Glomerular endothelial cell (primary cell): ENCODE measurements at regions not wholly inside any gene's neighbourhood (a gene's known extent, or its start where the extent isn't known, plus 50 kb on each side); places are given as distances from the start of the nearest gene placed in this dataset.

Source experiments
- DNase-seq: peaks from one replicate; pipeline ENCODE4 v3.0.0-alpha.2; 2011; ENCODE audit warnings: low read depth, low spot score; ENCODE audit errors: extremely low read depth

GRCh38 chr4:119933606-119934005 lies 133.0 kb downstream of the MAD2L1 start:
- no peak for DNase-seq

GRCh38 chr4:119932277-119932676 lies 134.4 kb downstream of the MAD2L1 start:
- no peak for DNase-seq

DNA sequence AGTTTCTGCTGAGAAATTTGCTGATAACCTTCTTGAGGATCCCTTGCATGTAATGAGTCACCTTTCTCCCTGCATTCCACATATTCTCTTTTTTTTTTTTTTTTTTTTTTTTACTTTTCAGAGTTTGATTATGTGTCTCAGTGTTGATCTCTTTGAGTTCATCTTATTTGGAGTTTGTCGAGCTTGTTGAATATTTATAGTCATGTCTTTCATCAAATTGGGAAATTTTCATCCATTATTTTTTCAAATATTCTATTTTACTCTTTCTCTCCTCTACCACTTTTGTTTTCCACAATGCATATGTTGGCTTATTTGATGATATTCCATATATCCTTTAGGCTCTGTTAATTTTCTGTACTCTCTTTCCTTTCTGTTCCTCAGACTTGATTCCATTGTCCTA lies 136.1 kb downstream of the MAD2L1 start:
- DNase-seq, result no peak

GRCh38 chr4:119921830-119922229 lies 144.8 kb downstream of the MAD2L1 start:
- no peak for DNase-seq

DNA sequence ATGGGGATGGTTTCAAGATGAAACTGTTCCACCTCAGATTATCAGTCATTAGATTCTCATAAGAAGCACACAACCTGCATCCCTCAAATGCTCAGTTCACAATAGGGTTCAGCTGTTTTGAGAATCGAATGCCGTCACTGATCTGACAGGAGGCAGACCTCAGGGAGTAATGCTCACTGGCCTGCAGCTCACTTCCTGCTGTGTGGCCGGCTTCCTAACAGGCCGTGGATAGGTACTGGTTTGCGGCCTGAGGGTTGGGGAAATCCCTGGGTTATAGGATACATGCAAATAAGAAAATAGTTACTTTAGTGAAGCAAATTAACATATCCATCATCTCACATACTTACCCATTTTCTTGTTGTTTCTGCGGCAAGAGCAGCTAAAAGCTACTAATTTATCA lies 160.4 kb downstream of the MAD2L1 start:
- DNase-seq, result no peak

DNA sequence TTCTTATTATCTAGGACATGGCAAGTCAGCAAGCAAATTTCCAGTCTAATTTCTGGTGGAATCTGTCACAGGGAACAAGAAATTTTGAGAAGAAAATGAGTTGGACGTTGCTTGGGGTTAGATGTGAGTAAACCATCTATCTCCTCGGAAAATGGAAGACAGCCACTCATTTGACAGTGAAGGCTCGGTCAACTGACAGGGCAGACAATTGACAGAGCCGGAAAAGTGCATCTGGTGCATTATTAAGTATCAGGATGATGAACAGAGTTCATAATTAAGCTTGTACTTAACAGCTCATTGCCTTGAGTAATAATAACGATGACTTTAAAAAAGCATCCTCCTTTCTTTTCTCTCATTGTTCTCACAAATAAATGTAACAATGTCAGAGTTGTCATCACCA lies 168.4 kb downstream of the MAD2L1 start:
- no peak for DNase-seq

DNA sequence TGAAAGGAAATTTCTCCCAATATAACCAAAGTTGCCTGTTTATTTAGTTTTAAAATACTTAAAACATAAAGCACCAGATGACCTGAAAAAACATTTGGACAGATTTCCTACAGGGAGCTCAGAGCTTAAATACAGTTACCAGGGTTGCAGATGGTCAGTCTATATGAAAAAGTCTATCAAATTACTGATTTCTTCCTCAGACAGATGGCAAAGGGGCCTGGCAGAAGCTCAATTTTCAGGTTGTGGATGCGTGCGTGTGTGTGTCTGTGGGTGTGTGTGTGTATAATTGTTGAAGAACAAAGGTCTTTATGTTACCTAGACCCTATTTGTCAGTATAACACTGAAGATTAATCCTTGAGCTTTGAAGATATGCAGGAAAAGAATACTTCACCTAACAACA lies 169.4 kb downstream of the MAD2L1 start:
- DNase-seq, result no peak

DNA sequence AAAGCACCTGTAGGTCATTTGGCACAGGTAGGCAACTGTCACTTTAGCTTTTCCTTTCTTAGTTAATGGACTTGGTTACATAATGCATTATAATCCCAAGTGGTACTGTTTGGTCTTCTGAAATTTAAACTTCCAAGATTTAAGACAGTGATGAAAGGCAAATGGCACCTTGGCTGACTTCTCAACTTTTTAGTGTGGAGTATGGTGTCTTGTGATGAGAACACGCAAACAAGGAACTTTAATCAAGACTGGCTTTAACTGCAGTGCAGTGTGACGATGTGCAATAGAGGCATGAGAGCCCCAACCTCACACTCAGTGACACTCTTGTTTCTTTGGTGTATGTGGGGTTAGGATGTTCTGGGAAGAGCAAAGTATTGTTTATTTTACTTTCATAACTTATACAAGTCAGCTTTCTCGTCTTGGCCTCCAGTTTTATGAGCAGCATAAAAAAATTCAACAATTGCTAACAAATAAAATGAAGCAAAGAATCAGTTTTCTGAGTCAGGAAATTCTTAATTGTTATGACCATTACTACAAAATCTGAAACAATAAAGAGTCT lies 171.9 kb downstream of the MAD2L1 start:
- no peak for DNase-seq

- no peak for DNase-seq
Observed at GRCh38 chr4:119873794-119874325, 192.8 kb downstream of the MAD2L1 start.

GRCh38 chr4:119873132-119873531 lies 193.5 kb downstream of the MAD2L1 start:
- DNase-seq, result no peak

GRCh38 chr4:119872371-119873016 lies 194.2 kb downstream of the MAD2L1 start:
- no peak for DNase-seq

GRCh38 chr4:119870856-119871255 lies 195.8 kb downstream of the MAD2L1 start:
- DNase-seq, result no peak

DNA sequence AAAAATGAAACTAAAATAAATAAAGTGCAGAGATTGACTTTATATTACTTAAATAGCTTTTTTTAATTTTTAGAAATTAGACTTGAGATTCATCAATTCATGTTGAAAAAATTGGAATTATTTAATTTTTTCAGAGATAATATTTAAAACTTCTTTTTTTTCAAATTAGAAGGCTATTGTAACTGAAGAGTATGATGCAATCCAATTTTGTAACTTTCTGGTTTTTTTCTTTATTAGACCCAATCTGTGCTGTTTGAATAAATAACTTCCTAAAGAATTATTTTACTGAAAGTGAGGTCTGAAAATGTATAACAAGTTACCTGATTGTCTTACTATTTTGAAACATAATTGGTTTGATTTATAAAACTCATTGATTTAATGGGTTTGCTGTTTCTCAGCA lies 200.9 kb downstream of the MAD2L1 start:
- DNase-seq, result no peak

DNA sequence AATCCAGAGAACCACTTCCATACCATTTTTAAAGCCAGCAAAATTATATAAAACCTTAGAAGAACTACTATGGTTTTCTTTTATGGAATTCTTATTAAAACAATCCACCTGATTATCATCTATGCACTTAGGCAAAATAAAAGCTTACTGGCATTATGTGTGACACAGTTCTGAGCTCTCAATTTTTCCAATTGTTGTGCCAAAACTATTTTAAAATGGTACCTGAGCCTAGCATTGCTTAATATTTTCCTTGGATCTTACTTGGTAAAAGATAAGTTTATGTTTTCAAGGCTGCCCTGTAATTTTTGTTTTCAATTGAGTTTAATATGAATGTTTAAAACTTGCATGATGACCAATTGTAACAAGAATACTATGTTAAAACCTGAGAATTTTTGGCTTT lies 201.3 kb downstream of the MAD2L1 start:
- DNase-seq, result no peak

DNA sequence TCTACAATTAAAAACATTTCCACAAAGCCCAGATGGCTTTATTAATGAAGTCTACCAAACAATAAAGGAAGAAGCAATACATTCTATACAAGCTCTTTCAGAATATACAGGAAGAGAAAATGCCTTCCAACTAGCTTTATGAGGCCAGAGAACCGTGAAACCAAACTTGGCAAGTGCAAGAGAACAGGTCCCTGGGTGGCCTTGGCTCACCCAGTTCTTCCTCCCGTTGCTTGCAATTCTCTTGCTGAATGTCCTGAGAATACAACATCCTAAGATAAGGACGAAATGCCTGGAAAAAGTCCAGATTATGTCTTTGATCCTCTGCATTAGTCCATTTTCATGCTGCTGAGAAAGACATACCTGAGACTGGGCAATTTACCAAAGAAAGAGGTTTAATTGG lies 204.9 kb downstream of the MAD2L1 start:
- no peak for DNase-seq

DNA sequence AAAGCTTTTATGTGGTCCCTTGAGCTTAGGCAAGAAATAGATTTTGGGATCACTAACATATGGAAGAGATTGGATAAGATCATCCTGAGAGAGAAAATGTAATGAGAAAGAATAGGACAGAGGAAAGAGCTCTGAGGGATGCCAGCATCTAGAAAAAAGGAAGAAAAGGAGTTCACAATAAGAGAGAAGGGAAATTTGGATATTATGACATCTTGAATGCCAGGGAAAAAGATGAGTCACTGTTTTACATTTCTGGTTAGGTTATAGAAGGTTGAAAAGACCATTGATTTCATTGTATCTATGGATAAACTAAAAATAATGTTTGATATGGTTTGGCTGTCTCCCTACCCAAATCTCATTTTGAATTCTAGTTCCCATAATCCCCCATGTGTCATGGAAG lies 208.5 kb downstream of the MAD2L1 start:
- no peak for DNase-seq

DNA sequence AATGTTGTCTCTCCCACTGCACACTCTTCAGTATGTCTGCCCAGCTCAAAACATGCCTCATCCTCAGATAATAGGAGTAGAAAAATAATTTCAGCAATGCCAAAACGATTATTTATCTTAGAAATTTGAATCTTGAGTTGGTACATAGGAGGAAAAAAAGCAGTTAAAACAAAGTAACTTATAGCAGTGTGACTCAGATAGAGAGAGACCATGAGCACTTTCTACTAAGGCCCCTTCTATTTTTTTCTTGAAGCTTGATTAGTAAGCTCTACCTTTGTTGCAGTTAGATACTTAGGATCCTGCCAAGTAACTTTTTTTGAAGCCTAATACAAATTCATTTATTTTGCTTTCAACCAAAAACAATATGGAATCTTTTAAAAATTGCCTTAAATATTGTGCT lies 212.3 kb downstream of the MAD2L1 start:
- no peak for DNase-seq

DNA sequence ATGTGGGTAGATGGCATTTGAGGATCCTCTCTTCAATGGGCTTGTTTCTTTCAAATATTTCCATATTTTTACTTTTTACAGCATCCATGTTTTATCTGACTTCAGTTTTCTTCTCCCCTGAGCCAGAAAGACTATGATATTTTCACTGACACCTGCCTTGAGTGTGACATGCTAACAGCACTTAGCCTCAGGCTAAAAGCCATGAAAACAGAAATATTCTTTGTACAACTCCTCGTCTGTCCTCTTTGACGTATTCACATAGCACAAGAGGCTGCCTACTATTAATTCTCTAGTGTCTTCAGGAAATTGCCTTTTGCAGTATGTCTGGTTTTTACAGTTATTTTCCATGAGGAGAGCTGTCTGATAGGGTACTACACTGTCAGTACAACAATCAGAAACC lies 215.0 kb downstream of the MAD2L1 start:
- no peak for DNase-seq

DNA sequence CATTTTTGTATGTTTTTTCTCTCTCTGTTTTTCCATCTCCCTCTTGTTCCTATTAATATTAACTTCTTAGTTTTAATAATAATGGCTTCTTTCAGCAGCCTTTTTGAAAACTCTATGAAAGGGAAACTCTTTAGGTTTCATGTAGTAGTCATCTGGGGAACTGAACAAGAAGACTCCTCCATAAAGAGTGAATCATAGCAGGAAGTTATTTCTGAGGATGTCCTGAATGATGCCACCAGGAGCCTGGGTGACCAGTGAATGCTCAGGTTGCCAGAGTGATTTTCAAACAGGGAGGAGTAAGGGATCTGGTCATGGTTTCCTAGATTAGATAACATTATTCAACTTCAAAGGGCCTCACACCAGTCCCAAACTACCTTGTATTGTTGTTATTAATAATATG lies 212.8 kb upstream of the PDE5A start:
- DNase-seq, result no peak

- DNase-seq, result no peak
Observed at GRCh38 chr4:119835613-119835910, 207.0 kb upstream of the PDE5A start.

GRCh38 chr4:119834906-119835612 lies 206.5 kb upstream of the PDE5A start:
- DNase-seq, result no peak

DNA sequence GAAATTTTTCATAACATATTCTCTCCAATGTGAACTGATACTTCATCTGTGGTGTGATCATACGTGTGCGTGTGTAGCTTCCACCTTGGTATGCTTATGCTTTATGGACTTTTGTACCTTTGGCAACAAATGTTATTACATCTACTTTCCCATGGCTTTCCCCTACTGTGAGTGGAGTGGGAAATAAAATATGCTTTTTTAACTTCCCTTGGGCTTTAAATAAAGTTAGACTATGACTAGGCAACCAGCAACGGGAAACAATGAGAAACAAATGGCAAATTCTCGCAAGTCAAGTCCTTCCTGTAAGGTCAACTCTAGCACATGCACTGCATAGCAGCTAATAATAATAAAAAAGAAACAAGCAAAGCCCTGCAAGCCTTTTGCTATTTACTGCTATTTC lies 205.0 kb upstream of the PDE5A start:
- no peak for DNase-seq
